ENCODE measurements at regions not wholly inside any gene's neighbourhood (a gene's known extent, or its start where the extent isn't known, plus 50 kb on each side); places are given as distances from the start of the nearest gene placed in this dataset.

- 0% methylated on average over 1 of the region's 1 CpG for WGBS (ENCODE audit: insufficient coverage, low coverage, missing lambda C conversion rate)
- POLR2A ChIA-PET, result no interaction called here
- no peak for ATAC-seq
Observed at GRCh38 chr3:176769547-176770190, 427.6 kb downstream of the TBL1XR1 start.

More at GRCh38 chr3:176769547-176770190, 427.6 kb downstream of the TBL1XR1 start:
- H3K9me3 ChIP-seq (replicated peaks; ENCODE audit: control insufficient read depth, insufficient read depth, low read depth, low read length), result no peaks in the 10 kb centered on the region
- H3K9ac ChIP-seq (ENCODE audit: insufficient read depth in 1 of 2, low read depth in 2 of 2, low read length in 2 of 2), result no peak overlapping the region
- H3K4me1 ChIP-seq (replicated peaks in 1 of 2; ENCODE audit: control insufficient read depth in 2 of 2, insufficient read depth in 2 of 2, low read length in 2 of 2), result no peaks in the 10 kb centered on the region
- no peak overlapping the region for H3K4me2 ChIP-seq (ENCODE audit: insufficient read depth, low read length)
- no peaks in the 10 kb centered on the region for H3K36me3 ChIP-seq (ENCODE audit: control insufficient read depth, insufficient read depth, low read length)
- DNase-seq (ENCODE audit: extremely low read depth in 1 of 4, low spot score in 3 of 4) (no peak), FAIRE-seq (no peak)
- BruUV-seq (replicated peaks), result no TSS peak
- no peaks in the 10 kb centered on the region for H3K79me2 ChIP-seq (ENCODE audit: control insufficient read depth, insufficient read depth, low read length)
- TF ChIP-seq SP2 (IDR thresholded peaks at IDR 0.05; ENCODE audit: extremely low read depth, low read depth, low read length, poor library complexity, severe bottlenecking) (no peak), ZNF512 (tag; IDR thresholded peaks at IDR 0.05) (peak; percentile 73), NONO (IDR thresholded peaks at IDR 0.05; ENCODE audit: low read depth in 2 of 2, low read length in 1 of 2) (no peak), HCFC1 (IDR thresholded peaks at IDR 0.05; ENCODE audit: low read depth, low read length) (no peak)
- no peaks in the 10 kb centered on the region for H3K9me1 ChIP-seq (ENCODE audit: control insufficient read depth, insufficient read depth, low read length)
- in situ Hi-C loops (cut with MboI) (no loop called here), intact Hi-C loops (cut with micrococcal nuclease) (no loop called here)
- H3K27me3 ChIP-seq (ENCODE audit: control insufficient read depth in 2 of 2, insufficient read depth in 2 of 2, low read length in 2 of 2), result no peaks in the 10 kb centered on the region
- H4K20me1 ChIP-seq (replicated peaks; ENCODE audit: control insufficient read depth, insufficient read depth, low read length), result no peaks in the 10 kb centered on the region
- CTCF ChIA-PET (ENCODE audit: low intra/inter-chr PET ratio), result no interaction called here
- no peak overlapping the region for H3K27ac ChIP-seq (ENCODE audit: extremely low read depth, low read depth, low read length)
- H3K4me3 ChIP-seq, result no peak overlapping the region
- H2AFZ ChIP-seq (ENCODE audit: low read depth, low read length), result no peak overlapping the region

Data from K562 (cell line).